Transverse colon (tissue), 4 donors: ENCODE measurements at regions not wholly inside any gene's neighbourhood (a gene's known extent, or its start where the extent isn't known, plus 50 kb on each side); places are given as distances from the start of the nearest gene placed in this dataset.

Source experiments
- EP300 ChIP-seq: sonication (generic); formaldehyde crosslinking; IDR thresholded peaks from one replicate; pipeline ENCODE4 v1.6.1; 2017; ENCODE audit warnings: antibody characterized with exemption, low read depth
- POLR2A ChIP-seq: fragments of 450-650 bp; IDR thresholded peaks from one replicate; pipeline ENCODE4 v1.6.1; 2016; ENCODE audit warnings: antibody characterized with exemption, mild to moderate bottlenecking, moderate library complexity
- POLR2AphosphoS5 ChIP-seq, 3 donors: sonication (generic); formaldehyde crosslinking; IDR thresholded peaks; one replicate each; pipeline ENCODE4 v1.6.1; 2016; ENCODE audit warnings: antibody characterized with exemption in 3 of 3
- TF ChIP-seq, protein P1 (sequence below), 5 experiments: fragments of 200-600 bp in 3 of 5; fragments of 450-650 bp in 2 of 5; sonication (generic) in 3 of 5; IDR thresholded peaks; 1 replicate in 2 of 5; 2 replicates in 3 of 5; pipeline ENCODE4 v1.5.1; 2016 to 2017; ENCODE audit warnings: antibody characterized with exemption in 5 of 5, inconsistent platforms in 3 of 5, mild to moderate bottlenecking in 2 of 5, moderate library complexity in 1 of 5

DNA sequence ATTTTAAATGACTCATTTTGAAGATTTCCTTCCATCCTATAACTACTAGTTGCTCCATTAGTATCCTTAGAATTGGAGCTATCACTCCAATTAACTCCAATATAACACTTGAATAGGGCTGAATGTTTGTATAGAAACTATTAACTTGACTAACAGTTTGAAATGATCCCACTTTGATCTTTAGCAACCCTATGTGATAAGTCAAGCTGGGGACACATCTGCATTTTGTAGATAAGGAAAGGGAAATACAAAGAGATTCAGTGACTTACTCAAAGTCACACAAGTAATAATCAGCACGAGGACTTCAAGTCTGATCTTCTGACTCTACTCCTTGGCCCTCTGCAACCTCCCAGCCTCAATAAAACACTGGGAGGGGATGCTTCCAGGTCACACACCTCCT, 101.1 kb downstream of the TMEM215 start:
- no peak for TF ChIP-seq POLR2A
- TF ChIP-seq, protein P1, sequence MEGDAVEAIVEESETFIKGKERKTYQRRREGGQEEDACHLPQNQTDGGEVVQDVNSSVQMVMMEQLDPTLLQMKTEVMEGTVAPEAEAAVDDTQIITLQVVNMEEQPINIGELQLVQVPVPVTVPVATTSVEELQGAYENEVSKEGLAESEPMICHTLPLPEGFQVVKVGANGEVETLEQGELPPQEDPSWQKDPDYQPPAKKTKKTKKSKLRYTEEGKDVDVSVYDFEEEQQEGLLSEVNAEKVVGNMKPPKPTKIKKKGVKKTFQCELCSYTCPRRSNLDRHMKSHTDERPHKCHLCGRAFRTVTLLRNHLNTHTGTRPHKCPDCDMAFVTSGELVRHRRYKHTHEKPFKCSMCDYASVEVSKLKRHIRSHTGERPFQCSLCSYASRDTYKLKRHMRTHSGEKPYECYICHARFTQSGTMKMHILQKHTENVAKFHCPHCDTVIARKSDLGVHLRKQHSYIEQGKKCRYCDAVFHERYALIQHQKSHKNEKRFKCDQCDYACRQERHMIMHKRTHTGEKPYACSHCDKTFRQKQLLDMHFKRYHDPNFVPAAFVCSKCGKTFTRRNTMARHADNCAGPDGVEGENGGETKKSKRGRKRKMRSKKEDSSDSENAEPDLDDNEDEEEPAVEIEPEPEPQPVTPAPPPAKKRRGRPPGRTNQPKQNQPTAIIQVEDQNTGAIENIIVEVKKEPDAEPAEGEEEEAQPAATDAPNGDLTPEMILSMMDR (IDR thresholded peaks at IDR 0.05), result no peak
- TF ChIP-seq POLR2AphosphoS5 (IDR thresholded peaks at IDR 0.05), result no peak
- no peak for TF ChIP-seq EP300
